Gastroesophageal sphincter (tissue), 4 donors: ENCODE measurements at regions not wholly inside any gene's neighbourhood (a gene's known extent, or its start where the extent isn't known, plus 50 kb on each side); places are given as distances from the start of the nearest gene placed in this dataset.

Experiments used
- ATAC-seq: fragments of 150-250 bp; one replicate; pipeline ENCODE4 v1.9.1; 2016; ENCODE audit warnings: mild to moderate bottlenecking, moderate library complexity
- H3K27ac ChIP-seq, 4 donors: fragments of 200-600 bp; sonication (generic) in 3 of 4; 1 replicate in 3 of 4; 2 replicates in 1 of 4; pipeline ENCODE4 v1.5.1; 2016 to 2019
- H3K27me3 ChIP-seq: fragments of 200-600 bp; sonication (generic); one replicate; pipeline ENCODE4 v1.5.1; 2019
- H3K36me3 ChIP-seq, 2 donors: fragments of 200-600 bp; sonication (generic); one replicate each; pipeline ENCODE4 v1.5.1; 2019; ENCODE audit warnings: control low read depth in 1 of 2
- H3K4me1 ChIP-seq, 3 donors: fragments of 200-600 bp; sonication (generic); 1 replicate in 2 of 3; 2 replicates in 1 of 3; pipeline ENCODE4 v1.5.1; 2016 to 2019; ENCODE audit warnings: control low read depth in 2 of 3
- H3K4me3 ChIP-seq, 2 donors: fragments of 200-600 bp; sonication (generic); one replicate each; pipeline ENCODE4 v1.5.1; 2019; ENCODE audit warnings: mild to moderate bottlenecking in 1 of 2, moderate library complexity in 1 of 2
- H3K9me3 ChIP-seq, 3 donors: fragments of 200-600 bp; sonication (generic); one replicate each; pipeline ENCODE4 v1.5.1; 2017 to 2019; ENCODE audit warnings: control low read depth in 2 of 3
- CTCF ChIP-seq, 4 experiments: fragments of 200-600 bp in 2 of 4; fragments of 450-650 bp in 2 of 4; sonication (generic) in 1 of 4; IDR thresholded peaks; one replicate each; pipeline ENCODE4 v1.5.1; 2017 to 2019; ENCODE audit warnings: antibody characterized with exemption in 4 of 4, mild to moderate bottlenecking in 2 of 4, moderate library complexity in 2 of 4
- EP300 ChIP-seq: sonication (generic); formaldehyde crosslinking; IDR thresholded peaks from one replicate; pipeline ENCODE4 v1.6.1; 2017; ENCODE audit warnings: antibody characterized with exemption, mild to moderate bottlenecking
- POLR2A ChIP-seq, 2 donors: fragments of 450-650 bp; IDR thresholded peaks; one replicate each; pipeline ENCODE4 v1.6.1; 2017; ENCODE audit warnings: antibody characterized with exemption in 2 of 2, mild to moderate bottlenecking in 2 of 2, moderate library complexity in 1 of 2
- POLR2AphosphoS5 ChIP-seq: sonication (generic); formaldehyde crosslinking; IDR thresholded peaks from one replicate; pipeline ENCODE4 v1.6.1; 2017; ENCODE audit warnings: antibody characterized with exemption
- WGBS, 2 donors: methylation state at CpG; one replicate each; pipeline ENCODE4 v1.1.5; 2018; ENCODE audit warnings: low coverage in 1 of 2; 5-methylcytosine and 5-hydroxymethylcytosine counted together

- H3K9me3 ChIP-seq: no peaks in the 10 kb centered on the region
- H3K36me3 ChIP-seq: no peaks in the 10 kb centered on the region
- no peak for ATAC-seq
- WGBS, 2 donors: 86 to 95% methylated on average over 4 of the region's 4 CpGs
- no peaks in the 10 kb centered on the region for H3K4me1 ChIP-seq
- no peak for TF ChIP-seq EP300
- TF ChIP-seq CTCF (IDR thresholded peaks at IDR 0.05): no peak
- no peaks in the 10 kb centered on the region for H3K27me3 ChIP-seq
- no peak overlapping the region for H3K27ac ChIP-seq
- no peak overlapping the region for H3K4me3 ChIP-seq
These were observed 903.7 kb downstream of the ROBO2 start for GRCh38 chr3:77943598-77943997.

GRCh38 chr3:77945320-77945719 is 905.4 kb downstream of the ROBO2 start:
- 68 to 69% methylated on average over 3 of the region's 3 CpGs for WGBS, 2 donors
- ATAC-seq: no peak
- Histone ChIP-seq H3K4me1 (no peaks in the 10 kb centered on the region), H3K27me3 (no peaks in the 10 kb centered on the region), H3K36me3 (no peaks in the 10 kb centered on the region), H3K9me3 (no peaks in the 10 kb centered on the region), H3K27ac (no peak overlapping the region), H3K4me3 (no peak overlapping the region)
- TF ChIP-seq CTCF (IDR thresholded peaks at IDR 0.05) (no peak), POLR2A (IDR thresholded peaks at IDR 0.05) (no peak), POLR2AphosphoS5 (no peak), EP300 (no peak)

GRCh38 chr3:77947671-77948070 is 907.8 kb downstream of the ROBO2 start:
- Histone ChIP-seq H3K4me1 (no peaks in the 10 kb centered on the region), H3K4me3 (no peak overlapping the region), H3K36me3 (no peaks in the 10 kb centered on the region), H3K9me3 (no peaks in the 10 kb centered on the region), H3K27me3 (no peaks in the 10 kb centered on the region), H3K27ac (no peak overlapping the region)
- TF ChIP-seq POLR2A (IDR thresholded peaks at IDR 0.05) (no peak), EP300 (no peak), POLR2AphosphoS5 (no peak), CTCF (IDR thresholded peaks at IDR 0.05) (no peak)
- ATAC-seq: no peak

GRCh38 chr3:77967621-77968020 is 927.7 kb downstream of the ROBO2 start:
- ATAC-seq: no peak
- Histone ChIP-seq H3K9me3 (no peaks in the 10 kb centered on the region), H3K4me1 (no peaks in the 10 kb centered on the region), H3K4me3 (no peak overlapping the region), H3K27me3 (no peaks in the 10 kb centered on the region), H3K36me3 (no peaks in the 10 kb centered on the region), H3K27ac (no peak overlapping the region)
- no peak for TF ChIP-seq CTCF (IDR thresholded peaks at IDR 0.05)
- TF ChIP-seq POLR2A (IDR thresholded peaks at IDR 0.05): no peak
- TF ChIP-seq EP300: no peak
- no peak for TF ChIP-seq POLR2AphosphoS5
- WGBS, 2 donors: 15 to 58% methylated on average over 1 of the region's 1 CpG

- Histone ChIP-seq H3K36me3 (no peaks in the 10 kb centered on the region), H3K27me3 (no peaks in the 10 kb centered on the region), H3K9me3 (no peaks in the 10 kb centered on the region), H3K27ac (no peak overlapping the region), H3K4me3 (no peak overlapping the region), H3K4me1 (no peaks in the 10 kb centered on the region)
- ATAC-seq: no peak
- no peak for TF ChIP-seq EP300
- TF ChIP-seq CTCF (IDR thresholded peaks at IDR 0.05): no peak
- no peak for TF ChIP-seq POLR2A (IDR thresholded peaks at IDR 0.05)
- TF ChIP-seq POLR2AphosphoS5: no peak
These were observed 936.2 kb downstream of the ROBO2 start for GRCh38 chr3:77976079-77976478.
